ENCODE measurements at regions not wholly inside any gene's neighbourhood (a gene's known extent, or its start where the extent isn't known, plus 50 kb on each side); places are given as distances from the start of the nearest gene placed in this dataset.

DNA sequence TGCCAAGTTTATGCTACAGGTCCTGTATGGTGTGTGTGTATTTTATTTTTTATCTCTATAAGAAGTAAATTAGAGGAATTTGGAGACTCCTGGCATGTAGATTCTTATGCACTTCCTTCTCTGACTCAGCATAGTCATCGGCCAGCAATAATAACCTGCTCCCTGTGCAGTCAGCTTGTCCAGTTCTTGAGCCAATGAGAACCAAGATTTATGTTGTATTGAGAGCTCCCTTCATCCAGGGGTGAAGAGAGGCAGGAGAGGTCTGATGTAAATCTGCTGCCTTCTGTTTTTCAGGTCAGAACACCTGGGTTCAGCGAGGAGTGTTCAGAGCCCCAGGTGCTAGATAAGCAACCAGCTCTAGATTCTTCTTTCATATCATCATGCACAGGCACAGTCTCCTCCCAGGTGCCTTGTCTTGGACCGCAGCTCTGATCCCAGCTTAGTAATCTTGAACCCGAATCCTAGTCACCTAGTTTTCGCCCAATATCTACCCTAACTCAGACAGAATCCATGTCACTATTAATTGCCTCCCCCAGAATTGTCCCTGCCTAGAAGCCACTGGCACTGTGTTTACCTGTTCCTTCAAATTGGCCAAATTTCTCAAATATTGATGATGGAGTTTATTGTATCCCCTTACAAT, 328.2 kb upstream of the NCAM1 start:
- no peak for TF ChIP-seq CTCF (IDR thresholded peaks at IDR 0.05; ENCODE audit: insufficient read depth, low read length, missing control alignments)
- H3K4me3 ChIP-seq (ENCODE audit: low read depth, low read length), result no peak overlapping the region
- ChIA-PET POLR2A (no interaction called here), CTCF (no interaction called here)
- no peak for DNase-seq (ENCODE audit: low read depth, low spot score)

GRCh38 chr11:112634551-112634950, 326.7 kb upstream of the NCAM1 start:
- POLR2A ChIA-PET, result no interaction called here
- TF ChIP-seq CTCF (IDR thresholded peaks at IDR 0.05; ENCODE audit: insufficient read depth, low read length, missing control alignments), result no peak

DNA sequence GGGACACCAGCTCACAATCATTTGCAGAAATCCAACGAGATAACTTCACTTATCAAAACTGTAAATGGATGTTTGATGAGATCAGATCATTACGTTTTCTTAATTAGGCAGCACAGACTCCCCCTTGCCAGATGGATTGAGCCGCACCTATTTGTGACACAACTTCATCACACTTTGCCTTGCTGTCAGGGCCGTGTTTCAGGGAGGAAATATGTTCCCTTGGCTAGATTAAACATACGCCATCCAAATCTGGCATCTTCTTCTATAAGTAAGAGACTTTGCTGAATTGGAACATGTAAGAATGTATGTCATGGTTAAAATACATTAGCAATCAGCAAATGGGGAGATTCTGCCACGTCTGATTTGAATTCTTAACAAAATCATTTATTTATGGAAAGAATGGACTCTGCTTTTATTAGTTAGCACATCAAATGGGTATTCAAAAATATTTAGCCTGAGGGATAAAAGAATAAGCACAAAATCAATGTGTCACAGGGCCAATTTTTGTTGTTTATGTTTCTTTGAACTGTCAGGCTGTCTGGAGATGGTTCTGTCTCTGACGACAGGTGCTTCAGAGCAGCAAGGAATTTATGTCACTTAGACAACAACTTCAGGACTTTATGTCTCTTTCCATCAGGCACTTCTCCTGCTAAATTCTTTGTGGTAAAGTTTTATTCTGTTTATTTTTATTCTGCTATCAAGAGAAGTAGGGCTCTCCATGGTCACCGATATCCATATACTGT, 326.1 kb upstream of the NCAM1 start:
- no peak for DNase-seq (ENCODE audit: low read depth, low spot score)
- TF ChIP-seq CTCF (IDR thresholded peaks at IDR 0.05; ENCODE audit: insufficient read depth, low read length, missing control alignments), result no peak
- ChIA-PET POLR2A (no interaction called here), CTCF (no interaction called here)
- no peak overlapping the region for H3K4me3 ChIP-seq (ENCODE audit: low read depth, low read length)

More at GRCh38 chr11:112634551-112634950, 326.7 kb upstream of the NCAM1 start:
- CTCF ChIA-PET, result no interaction called here
- no peak overlapping the region for H3K4me3 ChIP-seq (ENCODE audit: low read depth, low read length)
- no peak for DNase-seq (ENCODE audit: low read depth, low spot score)

DNA sequence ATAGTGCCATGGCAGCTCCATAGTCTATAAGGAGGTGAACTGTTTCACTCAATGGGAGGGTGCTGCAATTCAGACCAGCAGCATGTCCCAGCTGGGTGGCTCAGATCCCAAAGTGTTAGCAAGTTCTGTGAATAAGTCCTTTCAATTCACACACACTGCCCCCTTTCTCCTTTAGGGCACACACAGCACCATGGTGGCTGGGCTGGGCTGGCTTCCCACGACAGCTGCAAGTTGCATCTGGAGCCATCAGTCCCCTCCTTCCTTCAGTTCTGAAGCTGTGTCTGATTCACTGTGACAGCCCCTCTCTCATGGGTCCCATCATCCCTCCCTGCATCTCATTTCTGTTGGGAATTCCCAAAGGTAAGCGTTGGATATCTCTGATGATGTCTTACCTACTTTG, 324.1 kb upstream of the NCAM1 start:
- CTCF ChIA-PET, result no interaction called here
- DNase-seq (ENCODE audit: low read depth, low spot score), result no peak
- no peak for TF ChIP-seq CTCF (IDR thresholded peaks at IDR 0.05; ENCODE audit: insufficient read depth, low read length, missing control alignments)
- no peak overlapping the region for H3K4me3 ChIP-seq (ENCODE audit: low read depth, low read length)
- POLR2A ChIA-PET, result no interaction called here

- DNase-seq (ENCODE audit: low read depth, low spot score), result no peak
- CTCF ChIA-PET, result no interaction called here
Measured at GRCh38 chr11:112637876-112638275, 323.3 kb upstream of the NCAM1 start.

More at GRCh38 chr11:112637876-112638275, 323.3 kb upstream of the NCAM1 start:
- POLR2A ChIA-PET, result no interaction called here
- H3K4me3 ChIP-seq (ENCODE audit: low read depth, low read length), result no peak overlapping the region
- no peak for TF ChIP-seq CTCF (IDR thresholded peaks at IDR 0.05; ENCODE audit: insufficient read depth, low read length, missing control alignments)
